Nephron progenitor cell (in vitro differentiated cells): ENCODE measurements at regions not wholly inside any gene's neighbourhood (a gene's known extent, or its start where the extent isn't known, plus 50 kb on each side); places are given as distances from the start of the nearest gene placed in this dataset.

Experiments
- DNase-seq: peaks from one replicate; pipeline ENCODE4 v3.0.0; 2021
- H3K27ac Mint-ChIP-seq: 2 replicates; pipeline ENCODE4 v1.8.0; 2021; ENCODE audit warnings: mild to moderate bottlenecking, moderate library complexity, mixed read lengths
- H3K27me3 Mint-ChIP-seq: 2 replicates; pipeline ENCODE4 v1.8.0; 2021; ENCODE audit warnings: mild to moderate bottlenecking, low read depth, mixed read lengths; ENCODE audit not compliant: poor library complexity
- H3K36me3 Mint-ChIP-seq: 2 replicates; pipeline ENCODE4 v1.8.0; 2021; ENCODE audit warnings: low read depth, mixed read lengths
- H3K4me1 Mint-ChIP-seq: 2 replicates; pipeline ENCODE4 v1.8.0; 2021; ENCODE audit warnings: mixed read lengths
- H3K4me3 Mint-ChIP-seq: 2 replicates; pipeline ENCODE4 v1.8.0; 2021; ENCODE audit warnings: mild to moderate bottlenecking, moderate library complexity, mixed read lengths
- H3K9me3 Mint-ChIP-seq: 2 replicates; pipeline ENCODE4 v1.8.0; 2021; ENCODE audit warnings: mild to moderate bottlenecking, moderate library complexity, mixed read lengths
- TF ChIP-seq, protein P1 (sequence below): fragments of 200-600 bp; sonication (generic); IDR thresholded peaks from 2 replicates; pipeline ENCODE4 v1.5.0; 2021; ENCODE audit warnings: antibody characterized with exemption

DNA sequence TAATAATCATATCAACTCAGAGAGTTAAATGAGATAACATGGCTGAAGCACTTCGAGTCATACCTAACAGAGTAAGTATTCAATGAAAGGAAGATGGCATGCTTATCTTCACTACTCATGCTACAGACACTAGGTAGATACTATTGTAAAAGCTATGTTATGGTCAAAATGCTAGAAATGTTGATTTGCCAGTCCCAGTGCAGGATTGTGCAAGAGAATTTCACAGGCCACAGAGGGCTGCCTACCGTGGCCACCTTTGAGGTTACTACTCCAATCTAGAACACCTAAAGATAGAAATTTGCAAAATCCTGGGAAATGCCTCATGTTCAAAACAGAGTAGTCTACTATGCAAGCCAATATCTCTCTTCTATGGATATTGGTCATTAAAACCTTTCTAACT is 75.3 kb upstream of the PLEKHG7 start:
- Mint-ChIP-seq H3K27me3 (no peaks in the 10 kb centered on the region), H3K27ac (no peak overlapping the region), H3K36me3 (no peaks in the 10 kb centered on the region), H3K4me1 (peaks cover 8% of the 10 kb centered on the region), H3K4me3 (no peak overlapping the region), H3K9me3 (no peaks in the 10 kb centered on the region)
- DNase-seq, result no peak
- TF ChIP-seq, protein P1, sequence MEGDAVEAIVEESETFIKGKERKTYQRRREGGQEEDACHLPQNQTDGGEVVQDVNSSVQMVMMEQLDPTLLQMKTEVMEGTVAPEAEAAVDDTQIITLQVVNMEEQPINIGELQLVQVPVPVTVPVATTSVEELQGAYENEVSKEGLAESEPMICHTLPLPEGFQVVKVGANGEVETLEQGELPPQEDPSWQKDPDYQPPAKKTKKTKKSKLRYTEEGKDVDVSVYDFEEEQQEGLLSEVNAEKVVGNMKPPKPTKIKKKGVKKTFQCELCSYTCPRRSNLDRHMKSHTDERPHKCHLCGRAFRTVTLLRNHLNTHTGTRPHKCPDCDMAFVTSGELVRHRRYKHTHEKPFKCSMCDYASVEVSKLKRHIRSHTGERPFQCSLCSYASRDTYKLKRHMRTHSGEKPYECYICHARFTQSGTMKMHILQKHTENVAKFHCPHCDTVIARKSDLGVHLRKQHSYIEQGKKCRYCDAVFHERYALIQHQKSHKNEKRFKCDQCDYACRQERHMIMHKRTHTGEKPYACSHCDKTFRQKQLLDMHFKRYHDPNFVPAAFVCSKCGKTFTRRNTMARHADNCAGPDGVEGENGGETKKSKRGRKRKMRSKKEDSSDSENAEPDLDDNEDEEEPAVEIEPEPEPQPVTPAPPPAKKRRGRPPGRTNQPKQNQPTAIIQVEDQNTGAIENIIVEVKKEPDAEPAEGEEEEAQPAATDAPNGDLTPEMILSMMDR, result no peak

DNA sequence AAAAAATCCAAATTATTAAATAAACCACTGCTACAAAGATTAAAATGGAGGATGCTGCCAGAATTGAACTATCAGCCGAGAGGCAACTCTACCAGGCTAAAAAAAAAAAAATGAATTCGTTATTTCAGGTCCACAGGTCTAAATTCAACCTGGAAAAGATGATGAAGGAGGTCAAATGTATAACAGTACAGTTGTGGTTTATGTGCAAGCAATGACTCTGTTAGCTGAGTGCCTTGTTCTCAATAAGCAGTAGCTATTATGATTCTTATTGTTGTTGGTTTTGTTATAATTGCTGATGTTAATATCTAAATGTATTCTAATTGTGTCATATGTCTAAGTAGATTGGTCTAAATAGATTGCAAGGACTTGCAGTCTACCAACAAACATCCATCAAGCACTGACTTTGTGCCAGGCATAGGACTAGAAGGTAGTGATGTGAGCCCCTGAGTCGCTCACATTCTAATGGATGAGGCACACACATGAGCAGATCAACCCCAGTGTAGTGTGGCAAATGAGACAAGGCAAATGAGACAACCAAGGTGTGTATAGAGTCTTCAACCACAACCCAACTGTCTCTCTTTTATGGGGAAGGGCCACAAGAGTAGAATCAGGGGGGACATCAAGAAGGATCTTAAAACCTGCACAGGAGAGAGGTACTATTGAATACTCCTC is 77.0 kb upstream of the PLEKHG7 start:
- no peaks in the 10 kb centered on the region for H3K27me3 Mint-ChIP-seq
- TF ChIP-seq, protein P1, result no peak
- no peak overlapping the region for H3K4me3 Mint-ChIP-seq
- no peak for DNase-seq
- H3K36me3 Mint-ChIP-seq, result no peaks in the 10 kb centered on the region
- no peak overlapping the region for H3K27ac Mint-ChIP-seq
- H3K9me3 Mint-ChIP-seq, result no peaks in the 10 kb centered on the region
- H3K4me1 Mint-ChIP-seq, result peaks cover 8% of the 10 kb centered on the region

DNA sequence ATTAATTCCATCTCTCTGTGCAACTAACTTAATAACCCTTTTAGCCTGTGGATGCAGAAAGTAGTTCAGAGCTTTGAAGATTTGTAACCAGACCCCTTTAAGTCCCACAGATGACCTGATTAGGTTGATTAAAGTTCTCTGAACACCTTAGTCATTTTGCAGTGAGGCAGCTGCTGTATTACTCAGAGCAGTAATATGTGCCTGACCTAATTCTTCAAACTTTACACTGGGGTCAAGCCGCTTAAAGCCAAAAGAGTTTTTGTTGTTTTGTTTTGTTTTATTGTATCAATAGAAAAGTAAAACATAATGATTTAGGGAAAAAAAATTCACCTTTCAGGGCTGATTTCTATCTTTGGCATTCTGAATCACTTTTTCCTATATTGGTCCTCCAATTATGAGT is 78.6 kb upstream of the PLEKHG7 start:
- no peaks in the 10 kb centered on the region for H3K9me3 Mint-ChIP-seq
- H3K27me3 Mint-ChIP-seq, result peaks cover 4% of the 10 kb centered on the region
- H3K36me3 Mint-ChIP-seq, result no peaks in the 10 kb centered on the region
- peaks cover 9% of the 10 kb centered on the region for H3K4me1 Mint-ChIP-seq
- TF ChIP-seq, protein P1, result no peak
- no peak overlapping the region for H3K27ac Mint-ChIP-seq
- no peak for DNase-seq
- H3K4me3 Mint-ChIP-seq, result no peak overlapping the region

DNA sequence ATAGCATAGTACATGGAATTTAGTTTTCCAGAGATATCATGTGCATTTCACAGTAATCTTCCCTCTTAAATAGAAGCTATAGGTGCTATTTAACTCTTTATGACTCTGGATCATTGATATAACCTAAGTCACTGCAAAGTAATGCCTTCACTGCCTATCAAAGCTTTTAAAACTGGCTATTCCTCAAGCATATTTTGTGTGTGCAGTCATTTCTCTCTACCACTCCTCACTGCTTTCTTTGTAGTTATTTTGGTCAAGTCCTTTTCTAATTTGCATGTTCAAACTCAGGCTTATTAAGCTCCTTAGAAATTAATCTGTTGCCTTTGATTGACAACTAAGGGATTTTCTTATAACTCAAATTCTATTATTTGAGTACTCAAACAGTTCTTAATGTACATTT is 79.4 kb upstream of the PLEKHG7 start:
- H3K36me3 Mint-ChIP-seq, result no peaks in the 10 kb centered on the region

DNA sequence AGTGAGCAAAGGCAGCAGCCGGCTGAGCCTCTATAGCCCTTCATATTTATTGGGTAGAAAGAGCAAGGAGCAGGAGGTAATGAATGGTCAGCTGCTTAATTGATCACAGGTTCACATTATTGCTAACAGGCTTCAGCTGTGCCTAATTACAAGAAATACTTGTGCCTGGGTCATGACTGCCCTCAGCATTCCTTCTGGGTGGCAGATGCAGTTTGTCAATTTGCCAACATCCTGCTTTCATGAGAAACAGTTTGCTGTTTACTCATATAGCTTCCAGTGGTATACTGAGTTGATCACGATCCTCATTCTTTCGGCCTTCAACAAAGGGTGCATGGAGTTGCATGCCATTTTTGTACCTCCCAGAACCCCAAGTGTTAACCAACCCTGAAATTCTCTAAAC is 81.0 kb upstream of the PLEKHG7 start:
- Mint-ChIP-seq H3K36me3 (no peaks in the 10 kb centered on the region), H3K27ac (no peak overlapping the region), H3K4me3 (no peak overlapping the region), H3K9me3 (no peaks in the 10 kb centered on the region), H3K4me1 (peaks cover 4% of the 10 kb centered on the region), H3K27me3 (peaks cover 4% of the 10 kb centered on the region)
- DNase-seq, result no peak
- TF ChIP-seq, protein P1, result no peak

More for the DNA sequence above, 79.4 kb upstream of the PLEKHG7 start:
- Mint-ChIP-seq H3K4me1 (peaks cover 4% of the 10 kb centered on the region), H3K9me3 (no peaks in the 10 kb centered on the region), H3K4me3 (no peak overlapping the region), H3K27ac (no peak overlapping the region), H3K27me3 (peaks cover 4% of the 10 kb centered on the region)
- TF ChIP-seq, protein P1, result no peak
- no peak for DNase-seq

DNA sequence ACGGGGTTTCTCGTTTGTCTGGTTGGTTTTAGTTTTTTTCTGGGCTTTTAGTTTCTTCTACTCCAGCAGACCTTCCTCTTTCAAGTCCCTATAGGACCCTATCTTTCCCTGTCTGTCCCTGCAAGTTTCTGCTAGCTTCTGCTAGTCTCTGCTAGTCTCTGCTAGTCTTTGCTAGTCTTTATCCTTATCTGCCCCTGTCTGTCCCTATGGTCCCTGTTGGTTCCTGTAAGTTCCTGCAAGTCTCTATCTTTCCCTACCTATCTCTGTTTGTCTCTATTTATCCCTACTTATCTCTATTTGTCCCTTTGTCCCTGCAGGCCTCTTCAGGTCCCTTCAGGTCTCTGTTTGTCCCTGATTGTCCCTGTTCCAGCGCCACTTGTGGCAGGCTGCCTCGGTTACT is 81.5 kb upstream of the PLEKHG7 start:
- Mint-ChIP-seq H3K27me3 (peaks cover 4% of the 10 kb centered on the region), H3K27ac (no peak overlapping the region), H3K9me3 (no peaks in the 10 kb centered on the region), H3K4me3 (no peak overlapping the region), H3K4me1 (peaks cover 4% of the 10 kb centered on the region), H3K36me3 (no peaks in the 10 kb centered on the region)
- DNase-seq, result no peak
- TF ChIP-seq, protein P1, result no peak
